NB4 (cell line): ENCODE measurements at regions not wholly inside any gene's neighbourhood (a gene's known extent, or its start where the extent isn't known, plus 50 kb on each side); places are given as distances from the start of the nearest gene placed in this dataset.

Source experiments
- CTCF ChIP-seq: IDR thresholded peaks from one replicate; pipeline ENCODE4 v1.5.1; 2012; ENCODE audit warnings: low read depth, low read length
- MAX ChIP-seq: IDR thresholded peaks from 2 replicates; pipeline ENCODE4 v1.6.1; 2011; ENCODE audit warnings: low read depth, low read length
- MYC ChIP-seq: IDR thresholded peaks from 2 replicates; pipeline ENCODE4 v1.6.1; 2011; ENCODE audit warnings: low read depth, low read length
- POLR2A ChIP-seq: IDR thresholded peaks from 2 replicates; pipeline ENCODE4 v1.6.1; 2011; ENCODE audit warnings: mild to moderate bottlenecking; ENCODE audit not compliant: insufficient read length; ENCODE audit errors: extremely low read depth

- no peak for TF ChIP-seq CTCF
- TF ChIP-seq POLR2A, result no peak
- no peak for TF ChIP-seq MAX
- TF ChIP-seq MYC, result no peak
Measured at GRCh38 chrX:125883169-125883568, 282.9 kb downstream of the DCAF12L2 start.
